H9 (cell line): ENCODE measurements at regions not wholly inside any gene's neighbourhood (a gene's known extent, or its start where the extent isn't known, plus 50 kb on each side); places are given as distances from the start of the nearest gene placed in this dataset.
"Not testable (repeated sequence)": the region's sequence is repeated elsewhere in the genome, so short reads cannot be mapped to it uniquely, and the experiment has no call there.

Source experiments
- DNase-seq: peaks from one replicate; pipeline ENCODE4 v3.0.0-alpha.2; 2017
- H2AFZ ChIP-seq: one replicate; pipeline ENCODE4 v1.6.1; 2013; ENCODE audit warnings: mild to moderate bottlenecking, low read length, control low read depth, moderate library complexity
- H2AK5ac ChIP-seq: 2 replicates; pipeline ENCODE4 v1.6.1; 2013; ENCODE audit warnings: low read length, control low read depth, mixed read lengths; ENCODE audit not compliant: insufficient read length
- H2BK120ac ChIP-seq: one replicate; pipeline ENCODE4 v1.6.1; 2013; ENCODE audit warnings: low read depth, mild to moderate bottlenecking, low read length, control low read depth, inconsistent platforms; ENCODE audit not compliant: poor library complexity, severe bottlenecking
- H2BK12ac ChIP-seq: 2 replicates; pipeline ENCODE4 v1.6.1; 2013; ENCODE audit warnings: low read length, control low read depth, mixed read lengths, low read depth; ENCODE audit not compliant: insufficient read length
- H2BK15ac ChIP-seq: 2 replicates; pipeline ENCODE4 v1.6.1; 2013; ENCODE audit warnings: low read depth, low read length, control low read depth
- H2BK20ac ChIP-seq: one replicate; pipeline ENCODE4 v1.6.1; 2013; ENCODE audit warnings: low read depth, mild to moderate bottlenecking, low read length, control low read depth, inconsistent platforms; ENCODE audit not compliant: poor library complexity, severe bottlenecking
- H2BK5ac ChIP-seq: 2 replicates; pipeline ENCODE4 v1.6.1; 2013; ENCODE audit warnings: low read length, control low read depth, mixed read lengths; ENCODE audit not compliant: insufficient read length
- H3K14ac ChIP-seq: 2 replicates; pipeline ENCODE4 v1.6.1; 2013; ENCODE audit warnings: low read length, control low read depth; ENCODE audit not compliant: insufficient read depth
- H3K18ac ChIP-seq: 2 replicates; pipeline ENCODE4 v1.6.1; 2013; ENCODE audit warnings: low read depth, mild to moderate bottlenecking, mixed read lengths, low read length, control low read depth; ENCODE audit not compliant: insufficient read length
- H3K23ac ChIP-seq: 2 replicates; pipeline ENCODE4 v1.6.1; 2013; ENCODE audit warnings: low read length, control low read depth, mixed read lengths, low read depth; ENCODE audit not compliant: insufficient read length
- H3K23me2 ChIP-seq: 2 replicates; pipeline ENCODE4 v1.6.1; 2013; ENCODE audit warnings: low read depth, mild to moderate bottlenecking, mixed read lengths, low read length, control low read depth; ENCODE audit not compliant: insufficient read length, poor library complexity, severe bottlenecking
- H3K27ac ChIP-seq: 2 replicates; pipeline ENCODE4 v1.5.1; 2013; ENCODE audit warnings: low read length, control low read depth, mixed read lengths, low read depth; ENCODE audit not compliant: insufficient read length
- H3K27me3 ChIP-seq: 2 replicates; pipeline ENCODE4 v1.6.1; 2013; ENCODE audit warnings: low read length, control low read depth, inconsistent platforms; ENCODE audit not compliant: insufficient read depth
- H3K4ac ChIP-seq: 2 replicates; pipeline ENCODE4 v1.6.1; 2013; ENCODE audit warnings: low read depth, mild to moderate bottlenecking, control low read depth, inconsistent platforms, low read length, moderate library complexity
- H3K4me1 ChIP-seq: 2 replicates; pipeline ENCODE4 v1.6.1; 2013; ENCODE audit warnings: low read length, control low read depth, inconsistent platforms; ENCODE audit not compliant: insufficient read depth
- H3K4me2 ChIP-seq: 2 replicates; pipeline ENCODE4 v1.6.1; 2013; ENCODE audit warnings: low read length, control low read depth, mixed read lengths; ENCODE audit not compliant: insufficient read length, insufficient read depth
- H3K56ac ChIP-seq: 2 replicates; pipeline ENCODE4 v1.6.1; 2013; ENCODE audit warnings: low read depth, mild to moderate bottlenecking, mixed read lengths, low read length, control low read depth; ENCODE audit not compliant: insufficient read length
- H3K79me1 ChIP-seq: 2 replicates; pipeline ENCODE4 v1.6.1; 2013; ENCODE audit warnings: low read depth, mild to moderate bottlenecking, moderate library complexity, low read length, control low read depth, inconsistent platforms; ENCODE audit not compliant: insufficient read depth, poor library complexity, severe bottlenecking
- H3K79me2 ChIP-seq: 2 replicates; pipeline ENCODE4 v1.6.1; 2013; ENCODE audit warnings: low read length, control low read depth, inconsistent platforms; ENCODE audit not compliant: insufficient read depth
- H3K9ac ChIP-seq: 2 replicates; pipeline ENCODE4 v1.6.1; 2013; ENCODE audit warnings: low read length, control low read depth, mixed read lengths; ENCODE audit not compliant: insufficient read length; ENCODE audit errors: extremely low read depth
- H3K9me3 ChIP-seq: one replicate; pipeline ENCODE4 v1.6.1; 2013; ENCODE audit warnings: low read depth, low read length, inconsistent platforms; ENCODE audit not compliant: control insufficient read depth
- H3T11ph ChIP-seq: one replicate; pipeline ENCODE4 v1.6.1; 2013; ENCODE audit warnings: mild to moderate bottlenecking, low read length, control low read depth, inconsistent platforms
- H4K20me1 ChIP-seq: one replicate; pipeline ENCODE4 v1.6.1; 2013; ENCODE audit not compliant: control insufficient read depth, insufficient read length, insufficient read depth
- H4K5ac ChIP-seq: 2 replicates; pipeline ENCODE4 v1.6.1; 2013; ENCODE audit warnings: low read depth, mild to moderate bottlenecking, mixed read lengths, low read length, control low read depth; ENCODE audit not compliant: insufficient read length
- H4K8ac ChIP-seq: replicated peaks from 2 replicates; pipeline ENCODE4 v1.6.1; 2013; ENCODE audit warnings: low read length, control low read depth, mixed read lengths, low read depth; ENCODE audit not compliant: insufficient read length
- H4K91ac ChIP-seq: 2 replicates; pipeline ENCODE4 v1.6.1; 2013; ENCODE audit warnings: low read depth, mild to moderate bottlenecking, moderate library complexity, mixed read lengths, low read length, control low read depth; ENCODE audit not compliant: insufficient read length
- H3K27ac Mint-ChIP-seq, 3 experiments: 2 replicates in 2 of 3; 3 replicates in 1 of 3; pipeline ENCODE4 v1.8.0; 2020 to 2021; ENCODE audit warnings: mixed read lengths in 3 of 3, mild to moderate bottlenecking in 1 of 3, moderate library complexity in 1 of 3
- H3K27me3 Mint-ChIP-seq: 2 replicates; pipeline ENCODE4 v1.8.0; 2021; ENCODE audit warnings: low read depth, mild to moderate bottlenecking, moderate library complexity, mixed read lengths
- H3K36me3 Mint-ChIP-seq, 3 experiments: 2 replicates in 2 of 3; 3 replicates in 1 of 3; pipeline ENCODE4 v1.8.0; 2020 to 2021; ENCODE audit warnings: low read depth in 3 of 3, mixed read lengths in 3 of 3; ENCODE audit not compliant: insufficient read depth in 1 of 3
- H3K4me1 Mint-ChIP-seq, 2 experiments: 2 replicates each; pipeline ENCODE4 v1.8.0; 2020; ENCODE audit warnings: mixed read lengths in 2 of 2
- H3K4me3 Mint-ChIP-seq, 2 experiments: 2 replicates in 1 of 2; 3 replicates in 1 of 2; pipeline ENCODE4 v1.8.0; 2020 to 2021; ENCODE audit warnings: mild to moderate bottlenecking in 2 of 2, mixed read lengths in 2 of 2, moderate library complexity in 1 of 2
- H3K9me3 Mint-ChIP-seq, 2 experiments: 2 replicates in 1 of 2; 3 replicates in 1 of 2; pipeline ENCODE4 v1.8.0; 2020; ENCODE audit warnings: mild to moderate bottlenecking in 2 of 2, mixed read lengths in 2 of 2, moderate library complexity in 1 of 2
- WGBS: extraction: QIAGEN DNeasy Blood & Tissue Kit; methylation state at CpG from one replicate; pipeline ENCODE4 v1.1.7; 2013; ENCODE audit warnings: missing lambda C conversion rate, low lambda C conversion rate, mixed read lengths; ENCODE audit not compliant: insufficient read length; ENCODE audit errors: extremely low coverage; 5-methylcytosine and 5-hydroxymethylcytosine counted together

GRCh38 chr1:148280831-148281572 lies 128.9 kb upstream of the NBPF11 start:
- H3K23me2 ChIP-seq, H4K20me1 ChIP-seq, H2BK15ac ChIP-seq, H3K9me3 Mint-ChIP-seq, H2BK5ac ChIP-seq, DNase-seq, H3K4me1 ChIP-seq, H2BK12ac ChIP-seq, H4K8ac ChIP-seq, H2AFZ ChIP-seq, H3T11ph ChIP-seq, H3K36me3 Mint-ChIP-seq, H3K27me3 Mint-ChIP-seq, H3K9ac ChIP-seq, H3K4ac ChIP-seq, H3K79me1 ChIP-seq, H3K14ac ChIP-seq, H4K91ac ChIP-seq, H3K9me3 ChIP-seq, H2BK20ac ChIP-seq, H3K23ac ChIP-seq, H2AK5ac ChIP-seq, H3K56ac ChIP-seq, H3K27ac ChIP-seq, H2BK120ac ChIP-seq, H4K5ac ChIP-seq, H3K18ac ChIP-seq, H3K27me3 ChIP-seq, H3K79me2 ChIP-seq, H3K27ac Mint-ChIP-seq: not testable (repeated sequence)
- peak overlapping the region; percentile 73 to 82 for H3K4me3 Mint-ChIP-seq
- peaks cover 15 to 28% of the 10 kb centered on the region in 2 experiments for H3K4me1 Mint-ChIP-seq
- WGBS, result no CpG with 5 or more reads among the region's 50 CpGs
- peak overlapping the region; percentile 70 for H3K4me2 ChIP-seq

- not testable (repeated sequence) for H3K23me2 ChIP-seq, H3K9ac ChIP-seq, H2BK120ac ChIP-seq, H3K9me3 ChIP-seq, H3T11ph ChIP-seq, H3K36me3 Mint-ChIP-seq, H2AK5ac ChIP-seq, H3K9me3 Mint-ChIP-seq, H3K79me2 ChIP-seq, H3K14ac ChIP-seq, H3K79me1 ChIP-seq, H3K4ac ChIP-seq, H2BK15ac ChIP-seq, H3K27me3 Mint-ChIP-seq, H4K8ac ChIP-seq, H2BK20ac ChIP-seq, H2BK5ac ChIP-seq, H3K27me3 ChIP-seq, H3K27ac ChIP-seq, H4K20me1 ChIP-seq, H3K23ac ChIP-seq, H3K27ac Mint-ChIP-seq, H2BK12ac ChIP-seq, H3K56ac ChIP-seq, DNase-seq, H4K5ac ChIP-seq, H3K4me1 ChIP-seq, H3K18ac ChIP-seq, H3K4me2 ChIP-seq, H2AFZ ChIP-seq, H4K91ac ChIP-seq
- WGBS, result no CpG with 5 or more reads among the region's 5 CpGs
- H3K4me1 Mint-ChIP-seq, result peaks cover 18 to 30% of the 10 kb centered on the region in 2 experiments
- H3K4me3 Mint-ChIP-seq, result peak overlapping the region; percentile 61 to 73; a peak in 3 of 5 replicates
Measured at GRCh38 chr1:148279002-148279542, 127.0 kb upstream of the NBPF11 start.
